Nephron (organoid): ENCODE measurements at regions not wholly inside any gene's neighbourhood (a gene's known extent, or its start where the extent isn't known, plus 50 kb on each side); places are given as distances from the start of the nearest gene placed in this dataset.

Experiments
- H3K27ac Mint-ChIP-seq, 3 experiments: 2 replicates each; pipeline ENCODE4 v1.8.0; 2020; ENCODE audit warnings: mixed read lengths in 3 of 3, mild to moderate bottlenecking in 2 of 3, moderate library complexity in 1 of 3
- H3K27me3 Mint-ChIP-seq: 2 replicates; pipeline ENCODE4 v1.8.0; 2021; ENCODE audit warnings: low read depth, mild to moderate bottlenecking, moderate library complexity, mixed read lengths
- H3K36me3 Mint-ChIP-seq: 2 replicates; pipeline ENCODE4 v1.8.0; 2020; ENCODE audit warnings: low read depth, mixed read lengths
- H3K4me1 Mint-ChIP-seq: 2 replicates; pipeline ENCODE4 v1.8.0; 2020; ENCODE audit warnings: mixed read lengths
- H3K4me3 Mint-ChIP-seq, 3 experiments: 2 replicates each; pipeline ENCODE4 v1.8.0; 2020; ENCODE audit warnings: mild to moderate bottlenecking in 3 of 3, mixed read lengths in 3 of 3, moderate library complexity in 2 of 3
- H3K9me3 Mint-ChIP-seq: 2 replicates; pipeline ENCODE4 v1.8.0; 2020; ENCODE audit warnings: mixed read lengths
- TF ChIP-seq, protein P1 (sequence below), 3 experiments: fragments of 200-600 bp; sonication (generic); IDR thresholded peaks; one replicate each; pipeline ENCODE4 v1.5.0; 2021; ENCODE audit warnings: antibody characterized with exemption in 3 of 3; ENCODE audit not compliant: unreplicated experiment in 3 of 3

- Mint-ChIP-seq H3K4me3 (no peak overlapping the region), H3K36me3 (no peaks in the 10 kb centered on the region), H3K27me3 (peaks cover 36% of the 10 kb centered on the region), H3K9me3 (no peaks in the 10 kb centered on the region), H3K27ac (no peak overlapping the region), H3K4me1 (peaks cover 28% of the 10 kb centered on the region)
- TF ChIP-seq, protein P1, sequence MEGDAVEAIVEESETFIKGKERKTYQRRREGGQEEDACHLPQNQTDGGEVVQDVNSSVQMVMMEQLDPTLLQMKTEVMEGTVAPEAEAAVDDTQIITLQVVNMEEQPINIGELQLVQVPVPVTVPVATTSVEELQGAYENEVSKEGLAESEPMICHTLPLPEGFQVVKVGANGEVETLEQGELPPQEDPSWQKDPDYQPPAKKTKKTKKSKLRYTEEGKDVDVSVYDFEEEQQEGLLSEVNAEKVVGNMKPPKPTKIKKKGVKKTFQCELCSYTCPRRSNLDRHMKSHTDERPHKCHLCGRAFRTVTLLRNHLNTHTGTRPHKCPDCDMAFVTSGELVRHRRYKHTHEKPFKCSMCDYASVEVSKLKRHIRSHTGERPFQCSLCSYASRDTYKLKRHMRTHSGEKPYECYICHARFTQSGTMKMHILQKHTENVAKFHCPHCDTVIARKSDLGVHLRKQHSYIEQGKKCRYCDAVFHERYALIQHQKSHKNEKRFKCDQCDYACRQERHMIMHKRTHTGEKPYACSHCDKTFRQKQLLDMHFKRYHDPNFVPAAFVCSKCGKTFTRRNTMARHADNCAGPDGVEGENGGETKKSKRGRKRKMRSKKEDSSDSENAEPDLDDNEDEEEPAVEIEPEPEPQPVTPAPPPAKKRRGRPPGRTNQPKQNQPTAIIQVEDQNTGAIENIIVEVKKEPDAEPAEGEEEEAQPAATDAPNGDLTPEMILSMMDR (IDR thresholded peaks at IDR 0.05; ENCODE audit: unreplicated experiment in 3 of 3) = no peak
Measured at GRCh38 chr3:72299823-72300222, 514.9 kb upstream of the PROK2 start.

- Mint-ChIP-seq H3K27me3 (peaks cover 35% of the 10 kb centered on the region), H3K27ac (no peak overlapping the region), H3K4me3 (no peak overlapping the region), H3K9me3 (no peaks in the 10 kb centered on the region), H3K36me3 (no peaks in the 10 kb centered on the region), H3K4me1 (peaks cover 26% of the 10 kb centered on the region)
- TF ChIP-seq, protein P1 (IDR thresholded peaks at IDR 0.05; ENCODE audit: unreplicated experiment in 3 of 3) = no peak
Measured at GRCh38 chr3:72299321-72299802, 514.4 kb upstream of the PROK2 start.

DNA sequence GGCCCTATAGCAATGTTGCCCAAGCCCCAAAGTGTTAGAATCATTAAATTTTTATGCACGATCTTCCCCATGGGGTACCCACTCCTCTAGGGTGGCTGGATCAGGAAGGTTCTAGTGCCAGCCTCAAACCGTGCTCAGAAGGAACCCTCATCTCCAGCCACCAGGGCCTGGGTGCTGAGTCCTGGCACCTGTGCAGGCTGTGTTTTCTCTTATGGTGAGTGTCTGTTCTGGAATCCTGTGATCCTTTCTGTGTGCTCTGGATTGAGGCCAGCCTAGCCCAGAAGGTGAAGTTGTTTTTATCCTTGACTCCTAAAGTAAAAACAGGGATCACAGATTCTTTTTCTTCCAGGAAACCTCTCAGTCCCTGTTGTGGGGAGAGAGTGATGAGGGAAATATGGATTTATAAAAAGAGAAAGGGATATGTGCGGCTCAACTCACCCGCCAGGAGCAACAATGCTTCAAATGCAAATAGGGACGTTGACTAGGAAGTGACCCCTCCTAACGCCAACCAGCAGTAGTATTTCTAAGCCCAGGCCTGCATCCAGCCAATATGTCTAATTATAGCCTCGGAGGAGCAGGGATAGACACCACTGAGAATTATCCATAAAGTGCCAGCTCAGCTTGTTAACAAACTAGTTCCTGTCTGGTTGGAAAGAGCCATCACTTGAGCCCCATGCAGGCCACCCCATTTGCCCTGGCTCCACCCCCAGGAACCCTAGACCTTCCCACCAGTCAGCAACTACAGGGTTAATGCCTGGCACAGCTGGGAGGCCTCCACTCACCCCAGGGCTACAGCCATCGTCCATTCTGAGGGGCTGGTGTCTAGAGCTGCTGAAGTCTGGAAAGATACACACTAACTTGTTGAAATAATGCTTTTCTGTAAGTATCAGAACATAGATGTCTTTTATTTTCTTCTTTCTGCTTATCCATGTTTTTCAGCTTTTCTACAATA is 513.5 kb upstream of the PROK2 start:
- Mint-ChIP-seq H3K9me3 (no peaks in the 10 kb centered on the region), H3K4me1 (peaks cover 17% of the 10 kb centered on the region), H3K27me3 (peaks cover 33% of the 10 kb centered on the region), H3K4me3 (no peak overlapping the region), H3K36me3 (no peaks in the 10 kb centered on the region), H3K27ac (no peak overlapping the region)
- TF ChIP-seq, protein P1 (IDR thresholded peaks at IDR 0.05; ENCODE audit: unreplicated experiment in 3 of 3) = no peak

DNA sequence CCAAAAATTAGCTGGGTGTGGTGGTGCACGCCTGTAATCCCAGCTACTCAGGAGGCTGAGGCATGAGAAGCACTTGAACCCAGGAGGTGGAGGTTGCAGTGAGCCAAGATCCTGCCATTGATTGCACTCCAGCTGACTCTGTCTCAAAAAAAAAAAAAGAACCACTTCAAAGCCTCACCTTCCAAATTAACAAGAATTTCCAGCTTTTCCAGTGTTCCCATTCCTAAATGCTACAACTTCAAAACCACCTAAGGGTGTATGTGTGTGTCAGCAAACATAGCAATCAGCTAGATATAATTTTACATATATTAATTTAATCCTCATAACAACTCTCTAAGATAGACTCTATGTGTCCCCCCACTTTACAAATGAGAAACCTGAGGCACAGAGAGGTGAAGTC is 512.5 kb upstream of the PROK2 start:
- H3K4me1 Mint-ChIP-seq = peaks cover 16% of the 10 kb centered on the region
- TF ChIP-seq, protein P1 (IDR thresholded peaks at IDR 0.05; ENCODE audit: unreplicated experiment in 3 of 3) = no peak
- no peak overlapping the region for H3K4me3 Mint-ChIP-seq
- H3K36me3 Mint-ChIP-seq = no peaks in the 10 kb centered on the region
- no peak overlapping the region for H3K27ac Mint-ChIP-seq
- H3K27me3 Mint-ChIP-seq = peaks cover 33% of the 10 kb centered on the region
- H3K9me3 Mint-ChIP-seq = no peaks in the 10 kb centered on the region

DNA sequence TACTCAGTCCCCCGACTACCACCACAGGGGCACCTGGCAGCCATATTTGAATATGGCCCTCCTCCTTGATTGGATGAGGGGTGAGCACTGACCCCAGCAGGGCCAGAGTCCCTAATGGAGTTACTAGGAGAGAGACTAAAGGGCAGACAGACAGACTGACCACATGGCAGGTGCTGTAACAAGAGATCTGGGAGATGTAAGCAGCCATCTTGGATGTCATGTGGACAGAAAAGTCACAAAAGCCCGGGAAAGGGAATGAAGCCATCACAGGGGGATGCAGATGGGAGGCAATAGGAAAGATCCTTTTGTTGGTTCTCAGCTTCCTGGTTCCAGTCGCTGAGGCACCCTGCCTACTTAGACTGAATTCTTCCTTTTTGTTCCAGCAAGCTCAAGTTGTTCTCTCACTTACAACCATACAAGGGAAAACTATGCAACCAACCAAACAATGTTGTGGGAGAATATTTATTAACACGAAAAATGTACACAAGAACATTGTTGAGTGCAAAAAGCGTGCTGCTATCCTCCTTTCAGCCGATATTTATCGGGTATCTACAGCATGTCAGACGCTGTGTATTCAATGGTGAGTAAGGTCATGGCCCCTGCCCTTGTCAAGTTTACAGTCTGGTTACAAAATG is 511.6 kb upstream of the PROK2 start:
- TF ChIP-seq, protein P1 (IDR thresholded peaks at IDR 0.05; ENCODE audit: unreplicated experiment in 3 of 3) = no peak
- H3K9me3 Mint-ChIP-seq = no peaks in the 10 kb centered on the region
- no peak overlapping the region for H3K4me3 Mint-ChIP-seq
- peaks cover 40% of the 10 kb centered on the region for H3K27me3 Mint-ChIP-seq
- H3K4me1 Mint-ChIP-seq = peaks cover 12% of the 10 kb centered on the region
- no peaks in the 10 kb centered on the region for H3K36me3 Mint-ChIP-seq
- no peak overlapping the region for H3K27ac Mint-ChIP-seq
